ENCODE measurements at regions not wholly inside any gene's neighbourhood (a gene's known extent, or its start where the extent isn't known, plus 50 kb on each side); places are given as distances from the start of the nearest gene placed in this dataset.

- CTCF ChIA-PET = no interaction called here
- ATAC-seq = no peak
Observed at GRCh38 chr6:121920616-121921015, 478.8 kb upstream of the HSF2 start.

DNA sequence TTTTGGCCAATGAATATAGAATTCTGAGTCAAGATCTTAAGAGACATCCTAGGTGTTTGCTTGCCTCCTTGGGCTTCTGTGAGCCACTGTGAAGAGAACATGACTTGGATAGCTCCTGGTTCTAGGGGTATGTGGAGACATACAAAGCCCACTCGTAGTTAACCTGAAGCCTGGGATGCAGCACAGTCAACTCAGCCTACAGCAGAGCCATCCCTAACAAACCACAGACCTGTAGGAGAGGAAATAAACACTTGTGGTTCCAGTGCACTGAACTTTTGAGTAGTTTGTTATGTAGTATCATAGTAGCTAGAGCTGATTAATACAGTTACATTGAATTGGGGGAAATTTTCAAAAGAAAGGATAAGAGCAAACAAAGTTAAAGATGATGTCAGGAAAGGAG is 474.4 kb upstream of the HSF2 start:
- ATAC-seq = no peak
- ChIA-PET POLR2A (no interaction called here), CTCF (no interaction called here)
- Histone ChIP-seq H3K4me3 (no peak overlapping the region), H3K9me3 (no peaks in the 10 kb centered on the region), H3K4me1 (no peaks in the 10 kb centered on the region), H3K27ac (no peak overlapping the region), H3K4me2 (no peak overlapping the region)
- no peak for TF ChIP-seq POLR2AphosphoS2 (conservative IDR thresholded peaks at IDR 0.05; ENCODE audit: low read length)
- no peak for TF ChIP-seq JUN (IDR thresholded peaks at IDR 0.05)
- TF ChIP-seq RCOR1 (IDR thresholded peaks at IDR 0.05; ENCODE audit: low read depth, low read length) = no peak
- TF ChIP-seq NR3C1 (IDR thresholded peaks at IDR 0.05) = no peak
- TF ChIP-seq REST (IDR thresholded peaks at IDR 0.05) = no peak
- TF ChIP-seq CTCF (IDR thresholded peaks at IDR 0.05) = no peak
- no peak for TF ChIP-seq HOXB5 (CRISPR knock-in tag; IDR thresholded peaks at IDR 0.05)
- no peak for TF ChIP-seq E2F6 (IDR thresholded peaks at IDR 0.05; ENCODE audit: borderline replicate concordance, low read depth)
- no peak for TF ChIP-seq CEBPB (IDR thresholded peaks at IDR 0.05)
- no peak for DNase-seq (ENCODE audit: low read depth in 1 of 2, low spot score in 1 of 2)
- FAIRE-seq = no peak
- 0% methylated on average over 1 of the region's 1 CpG for WGBS (ENCODE audit: missing lambda C conversion rate)

More at GRCh38 chr6:121920616-121921015, 478.8 kb upstream of the HSF2 start:
- Histone ChIP-seq H3K9me3 (no peaks in the 10 kb centered on the region), H3K27ac (no peak overlapping the region), H3K4me3 (no peak overlapping the region), H3K4me1 (no peaks in the 10 kb centered on the region), H3K4me2 (no peak overlapping the region)
- no peak for TF ChIP-seq EHMT2 (IDR thresholded peaks at IDR 0.05; ENCODE audit: low read depth)
- TF ChIP-seq TP53 (CRISPR knock-in tag; IDR thresholded peaks at IDR 0.05) = no peak
- TF ChIP-seq SMC3 (IDR thresholded peaks at IDR 0.05) = no peak
- no peak for FAIRE-seq
- 52% methylated on average over 6 of the region's 6 CpGs for WGBS (ENCODE audit: missing lambda C conversion rate)
- no peak for DNase-seq (ENCODE audit: low read depth in 1 of 2, low spot score in 1 of 2)
- POLR2A ChIA-PET = no interaction called here

- Histone ChIP-seq H3K9me3 (no peaks in the 10 kb centered on the region), H3K4me3 (no peak overlapping the region), H3K4me2 (no peak overlapping the region), H3K4me1 (no peaks in the 10 kb centered on the region), H3K27ac (no peak overlapping the region)
- DNase-seq (ENCODE audit: low read depth in 1 of 2, low spot score in 1 of 2) (no peak), ATAC-seq (no peak), FAIRE-seq (no peak)
- ChIA-PET POLR2A (no interaction called here), CTCF (interaction anchor here (0.6 kb wide), 1 partner anchor 485 kb away, joined by 3 read pairs; no protein-coding TSS in a partner anchor)
- WGBS (ENCODE audit: missing lambda C conversion rate) = 66% methylated on average over 3 of the region's 3 CpGs
- TF ChIP-seq EHMT2 (IDR thresholded peaks at IDR 0.05; ENCODE audit: low read depth) = no peak
- no peak for TF ChIP-seq HOXB5 (CRISPR knock-in tag; IDR thresholded peaks at IDR 0.05)
- TF ChIP-seq RNF2 (IDR thresholded peaks at IDR 0.05; ENCODE audit: borderline replicate concordance, low read depth) = no peak
- no peak for TF ChIP-seq TFCP2L1 (CRISPR knock-in tag; IDR thresholded peaks at IDR 0.05)
- TF ChIP-seq, protein P1, sequence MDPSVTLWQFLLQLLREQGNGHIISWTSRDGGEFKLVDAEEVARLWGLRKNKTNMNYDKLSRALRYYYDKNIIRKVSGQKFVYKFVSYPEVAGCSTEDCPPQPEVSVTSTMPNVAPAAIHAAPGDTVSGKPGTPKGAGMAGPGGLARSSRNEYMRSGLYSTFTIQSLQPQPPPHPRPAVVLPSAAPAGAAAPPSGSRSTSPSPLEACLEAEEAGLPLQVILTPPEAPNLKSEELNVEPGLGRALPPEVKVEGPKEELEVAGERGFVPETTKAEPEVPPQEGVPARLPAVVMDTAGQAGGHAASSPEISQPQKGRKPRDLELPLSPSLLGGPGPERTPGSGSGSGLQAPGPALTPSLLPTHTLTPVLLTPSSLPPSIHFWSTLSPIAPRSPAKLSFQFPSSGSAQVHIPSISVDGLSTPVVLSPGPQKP (IDR thresholded peaks at IDR 0.05; ENCODE audit: low read depth, low read length) = no peak
- no peak for TF ChIP-seq JUNB (IDR thresholded peaks at IDR 0.05)
- TF ChIP-seq NFE2L2 (conservative IDR thresholded peaks at IDR 0.05; ENCODE audit: low read length) = no peak
- TF ChIP-seq, protein P2, sequence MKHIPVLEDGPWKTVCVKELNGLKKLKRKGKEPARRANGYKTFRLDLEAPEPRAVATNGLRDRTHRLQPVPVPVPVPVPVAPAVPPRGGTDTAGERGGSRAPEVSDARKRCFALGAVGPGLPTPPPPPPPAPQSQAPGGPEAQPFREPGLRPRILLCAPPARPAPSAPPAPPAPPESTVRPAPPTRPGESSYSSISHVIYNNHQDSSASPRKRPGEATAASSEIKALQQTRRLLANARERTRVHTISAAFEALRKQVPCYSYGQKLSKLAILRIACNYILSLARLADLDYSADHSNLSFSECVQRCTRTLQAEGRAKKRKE (CRISPR knock-in tag; IDR thresholded peaks at IDR 0.05; ENCODE audit: low read depth) = no peak
- TF ChIP-seq RFX5 (IDR thresholded peaks at IDR 0.05) = no peak
- no peak for TF ChIP-seq RARB (CRISPR knock-in tag; IDR thresholded peaks at IDR 0.05)
- TF ChIP-seq CBX2 (IDR thresholded peaks at IDR 0.05; ENCODE audit: borderline replicate concordance, low read depth) = no peak
- no peak for TF ChIP-seq PBX3 (IDR thresholded peaks at IDR 0.05)
- TF ChIP-seq, protein P3, sequence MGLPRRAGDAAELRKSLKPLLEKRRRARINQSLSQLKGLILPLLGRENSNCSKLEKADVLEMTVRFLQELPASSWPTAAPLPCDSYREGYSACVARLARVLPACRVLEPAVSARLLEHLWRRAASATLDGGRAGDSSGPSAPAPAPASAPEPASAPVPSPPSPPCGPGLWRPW (IDR thresholded peaks at IDR 0.05) = no peak
- TF ChIP-seq CEBPB (IDR thresholded peaks at IDR 0.05) = no peak
Observed at GRCh38 chr6:121925534-121926255, 473.8 kb upstream of the HSF2 start.

All from A549 (cell line).